Astrocyte (in vitro differentiated cells and primary cell): ENCODE measurements at regions not wholly inside any gene's neighbourhood (a gene's known extent, or its start where the extent isn't known, plus 50 kb on each side); places are given as distances from the start of the nearest gene placed in this dataset.

Experiments
- DNase-seq: peaks from one replicate; pipeline ENCODE4 v3.0.0-alpha.2; 2010; ENCODE audit warnings: low read depth
- FAIRE-seq: peaks from 2 replicates; lab custom pipeline; 2011; peaks lifted over from hg19 to GRCh38; lab: Jason Lieb, UNC
- H2AFZ ChIP-seq: 2 replicates; pipeline ENCODE4 v1.6.0; 2012; ENCODE audit warnings: low read depth, low read length, inconsistent platforms
- H3K27ac ChIP-seq: 2 replicates; pipeline ENCODE4 v1.5.1; 2011; ENCODE audit warnings: low read depth, low read length, inconsistent platforms
- H3K27me3 ChIP-seq: 2 replicates; pipeline ENCODE4 v1.6.0; 2011; ENCODE audit warnings: low read length, inconsistent platforms; ENCODE audit not compliant: insufficient read depth
- H3K36me3 ChIP-seq: 2 replicates; pipeline ENCODE4 v1.5.1; 2011; ENCODE audit warnings: low read length, inconsistent platforms; ENCODE audit not compliant: insufficient read depth
- H3K4me1 ChIP-seq: 2 replicates; pipeline ENCODE4 v1.5.1; 2011; ENCODE audit warnings: low read length, inconsistent platforms; ENCODE audit not compliant: insufficient read depth
- H3K4me2 ChIP-seq: 2 replicates; pipeline ENCODE4 v1.6.0; 2012; ENCODE audit warnings: low read length, inconsistent platforms
- H3K4me3 ChIP-seq: 2 replicates; pipeline ENCODE4 v1.5.1; 2011; ENCODE audit warnings: low read depth, mild to moderate bottlenecking, low read length, inconsistent platforms; ENCODE audit not compliant: insufficient read depth
- H3K79me2 ChIP-seq: 2 replicates; pipeline ENCODE4 v1.6.0; 2012; ENCODE audit warnings: mild to moderate bottlenecking, low read length, inconsistent platforms; ENCODE audit not compliant: insufficient read depth
- H3K9ac ChIP-seq: 2 replicates; pipeline ENCODE4 v1.6.0; 2012; ENCODE audit warnings: mild to moderate bottlenecking, low read length, inconsistent platforms
- H3K9me3 ChIP-seq: 2 replicates; pipeline ENCODE4 v1.5.1; 2012; ENCODE audit warnings: low read depth, mild to moderate bottlenecking, low read length, inconsistent platforms; ENCODE audit not compliant: insufficient read depth
- H4K20me1 ChIP-seq: 2 replicates; pipeline ENCODE4 v1.6.0; 2012; ENCODE audit warnings: low read length, inconsistent platforms; ENCODE audit not compliant: insufficient read depth
- H3K27ac Mint-ChIP-seq: one replicate; pipeline ENCODE4 v1.8.0; 2021; ENCODE audit warnings: mild to moderate bottlenecking, mixed read lengths; ENCODE audit not compliant: unreplicated experiment
- H3K27me3 Mint-ChIP-seq: one replicate; pipeline ENCODE4 v1.8.0; 2021; ENCODE audit warnings: low read depth, mixed read lengths; ENCODE audit not compliant: unreplicated experiment
- H3K36me3 Mint-ChIP-seq: one replicate; pipeline ENCODE4 v1.8.0; 2021; ENCODE audit warnings: low read depth, mixed read lengths; ENCODE audit not compliant: unreplicated experiment
- H3K4me1 Mint-ChIP-seq: one replicate; pipeline ENCODE4 v1.8.0; 2021; ENCODE audit warnings: low read depth, mixed read lengths; ENCODE audit not compliant: unreplicated experiment
- H3K4me3 Mint-ChIP-seq: one replicate; pipeline ENCODE4 v1.8.0; 2021; ENCODE audit warnings: mild to moderate bottlenecking, moderate library complexity, mixed read lengths; ENCODE audit not compliant: unreplicated experiment
- H3K9me3 Mint-ChIP-seq: one replicate; pipeline ENCODE4 v1.8.0; 2021; ENCODE audit warnings: mild to moderate bottlenecking, mixed read lengths; ENCODE audit not compliant: unreplicated experiment
- EZH2 ChIP-seq: IDR thresholded peaks from 2 replicates; pipeline ENCODE4 v1.6.1; 2012; ENCODE audit warnings: mild to moderate bottlenecking, low read length, inconsistent platforms; ENCODE audit not compliant: insufficient read depth
- TF ChIP-seq, protein P1 (sequence below): IDR thresholded peaks from 2 replicates; pipeline ENCODE4 v1.5.1; 2011; ENCODE audit warnings: low read depth, mild to moderate bottlenecking, inconsistent platforms, low read length, moderate library complexity; ENCODE audit not compliant: insufficient read depth

DNA sequence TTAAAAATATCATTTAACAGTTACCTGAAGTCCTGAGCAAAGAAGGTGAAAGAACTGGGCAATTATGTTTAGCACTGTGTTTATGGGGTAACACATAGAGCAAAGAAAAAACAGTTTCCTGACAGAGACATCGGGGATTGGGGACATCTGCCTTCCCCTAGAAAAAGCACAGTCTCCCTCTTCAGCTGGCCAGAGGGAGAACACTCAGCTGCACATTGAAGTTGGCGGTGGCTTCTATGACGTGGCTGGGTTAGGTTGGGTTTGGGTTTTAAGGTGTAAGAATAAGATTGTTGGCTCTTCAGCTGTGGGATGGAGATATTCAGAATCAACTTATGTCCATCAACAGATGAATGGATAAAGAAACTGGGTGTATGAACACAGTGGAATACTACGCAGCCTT, 124.0 kb upstream of the DTNBP1 start:
- H4K20me1 ChIP-seq: no peaks in the 10 kb centered on the region
- Mint-ChIP-seq H3K4me3 (no peak overlapping the region), H3K36me3 (peaks cover 2% of the 10 kb centered on the region), H3K27me3 (peaks cover 2% of the 10 kb centered on the region), H3K4me1 (peaks cover 7% of the 10 kb centered on the region), H3K27ac (no peak overlapping the region), H3K9me3 (peaks cover 2% of the 10 kb centered on the region)
- TF ChIP-seq EZH2: no peak
- TF ChIP-seq, protein P1, sequence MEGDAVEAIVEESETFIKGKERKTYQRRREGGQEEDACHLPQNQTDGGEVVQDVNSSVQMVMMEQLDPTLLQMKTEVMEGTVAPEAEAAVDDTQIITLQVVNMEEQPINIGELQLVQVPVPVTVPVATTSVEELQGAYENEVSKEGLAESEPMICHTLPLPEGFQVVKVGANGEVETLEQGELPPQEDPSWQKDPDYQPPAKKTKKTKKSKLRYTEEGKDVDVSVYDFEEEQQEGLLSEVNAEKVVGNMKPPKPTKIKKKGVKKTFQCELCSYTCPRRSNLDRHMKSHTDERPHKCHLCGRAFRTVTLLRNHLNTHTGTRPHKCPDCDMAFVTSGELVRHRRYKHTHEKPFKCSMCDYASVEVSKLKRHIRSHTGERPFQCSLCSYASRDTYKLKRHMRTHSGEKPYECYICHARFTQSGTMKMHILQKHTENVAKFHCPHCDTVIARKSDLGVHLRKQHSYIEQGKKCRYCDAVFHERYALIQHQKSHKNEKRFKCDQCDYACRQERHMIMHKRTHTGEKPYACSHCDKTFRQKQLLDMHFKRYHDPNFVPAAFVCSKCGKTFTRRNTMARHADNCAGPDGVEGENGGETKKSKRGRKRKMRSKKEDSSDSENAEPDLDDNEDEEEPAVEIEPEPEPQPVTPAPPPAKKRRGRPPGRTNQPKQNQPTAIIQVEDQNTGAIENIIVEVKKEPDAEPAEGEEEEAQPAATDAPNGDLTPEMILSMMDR: no peak
- no peaks in the 10 kb centered on the region for H3K27me3 ChIP-seq
- no peak overlapping the region for H2AFZ ChIP-seq
- no peaks in the 10 kb centered on the region for H3K36me3 ChIP-seq
- H3K9me3 ChIP-seq: no peaks in the 10 kb centered on the region
- H3K4me2 ChIP-seq: no peak overlapping the region
- no peak for FAIRE-seq
- H3K4me3 ChIP-seq: no peak overlapping the region
- no peak overlapping the region for H3K9ac ChIP-seq
- DNase-seq: no peak
- H3K4me1 ChIP-seq: no peaks in the 10 kb centered on the region
- H3K27ac ChIP-seq: no peak overlapping the region
- H3K79me2 ChIP-seq: no peaks in the 10 kb centered on the region

GRCh38 chr6:15783484-15783883, 120.7 kb upstream of the DTNBP1 start:
- peaks cover 2% of the 10 kb centered on the region for H3K36me3 Mint-ChIP-seq
- H3K27ac ChIP-seq: no peak overlapping the region
- no peaks in the 10 kb centered on the region for H3K9me3 ChIP-seq
- no peak overlapping the region for H3K4me3 ChIP-seq
- H3K4me1 Mint-ChIP-seq: no peaks in the 10 kb centered on the region
- no peaks in the 10 kb centered on the region for H3K79me2 ChIP-seq
- no peak overlapping the region for H3K27ac Mint-ChIP-seq
- H2AFZ ChIP-seq: no peak overlapping the region
- no peaks in the 10 kb centered on the region for H3K36me3 ChIP-seq
- H3K4me3 Mint-ChIP-seq: no peak overlapping the region
- no peak for FAIRE-seq
- H3K9me3 Mint-ChIP-seq: no peaks in the 10 kb centered on the region
- no peak overlapping the region for H3K9ac ChIP-seq
- H3K27me3 Mint-ChIP-seq: peaks cover 4% of the 10 kb centered on the region
- peaks cover 7% of the 10 kb centered on the region for H3K27me3 ChIP-seq
- no peaks in the 10 kb centered on the region for H3K4me1 ChIP-seq
- no peak overlapping the region for H3K4me2 ChIP-seq
- TF ChIP-seq, protein P1: no peak
- DNase-seq: no peak
- H4K20me1 ChIP-seq: no peaks in the 10 kb centered on the region

GRCh38 chr6:15781890-15782289, 119.1 kb upstream of the DTNBP1 start:
- Histone ChIP-seq H3K4me1 (no peaks in the 10 kb centered on the region), H3K36me3 (no peaks in the 10 kb centered on the region), H4K20me1 (no peaks in the 10 kb centered on the region), H3K9ac (no peak overlapping the region), H3K79me2 (no peaks in the 10 kb centered on the region), H3K27ac (no peak overlapping the region), H3K9me3 (no peaks in the 10 kb centered on the region), H3K4me3 (no peak overlapping the region), H3K4me2 (no peak overlapping the region), H2AFZ (no peak overlapping the region), H3K27me3 (peaks cover 10% of the 10 kb centered on the region)
- no peak overlapping the region for H3K4me3 Mint-ChIP-seq
- FAIRE-seq: no peak
- no peaks in the 10 kb centered on the region for H3K9me3 Mint-ChIP-seq
- TF ChIP-seq, protein P1: no peak
- no peak for TF ChIP-seq EZH2
- H3K36me3 Mint-ChIP-seq: peaks cover 2% of the 10 kb centered on the region
- peaks cover 4% of the 10 kb centered on the region for H3K27me3 Mint-ChIP-seq
- H3K27ac Mint-ChIP-seq: no peak overlapping the region
- DNase-seq: no peak
- no peaks in the 10 kb centered on the region for H3K4me1 Mint-ChIP-seq
